ENCODE measurements at regions not wholly inside any gene's neighbourhood (a gene's known extent, or its start where the extent isn't known, plus 50 kb on each side); places are given as distances from the start of the nearest gene placed in this dataset.
"Not testable (repeated sequence)": the region's sequence is repeated elsewhere in the genome, so short reads cannot be mapped to it uniquely, and the experiment has no call there.

DNA sequence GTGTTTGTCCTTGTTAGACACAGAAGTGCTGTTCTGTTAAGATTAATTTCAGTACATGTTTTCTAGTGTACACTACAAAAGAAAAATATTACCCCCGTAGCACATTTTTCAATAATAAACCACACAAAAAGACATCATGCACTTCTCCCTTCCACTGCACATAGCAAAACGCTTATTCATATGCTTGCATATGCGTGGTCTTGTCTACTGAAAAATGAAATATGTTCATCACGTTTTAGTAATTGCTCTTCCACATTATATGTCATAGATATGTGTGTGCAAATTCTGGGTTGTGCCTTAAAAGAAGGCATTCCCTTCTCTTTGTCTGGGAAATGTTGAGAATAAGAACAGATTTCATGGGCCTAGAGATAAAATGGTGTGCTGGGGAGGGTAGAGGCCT lies 353.9 kb downstream of the NSUN3 start:
- no peak for DNase-seq

DNA sequence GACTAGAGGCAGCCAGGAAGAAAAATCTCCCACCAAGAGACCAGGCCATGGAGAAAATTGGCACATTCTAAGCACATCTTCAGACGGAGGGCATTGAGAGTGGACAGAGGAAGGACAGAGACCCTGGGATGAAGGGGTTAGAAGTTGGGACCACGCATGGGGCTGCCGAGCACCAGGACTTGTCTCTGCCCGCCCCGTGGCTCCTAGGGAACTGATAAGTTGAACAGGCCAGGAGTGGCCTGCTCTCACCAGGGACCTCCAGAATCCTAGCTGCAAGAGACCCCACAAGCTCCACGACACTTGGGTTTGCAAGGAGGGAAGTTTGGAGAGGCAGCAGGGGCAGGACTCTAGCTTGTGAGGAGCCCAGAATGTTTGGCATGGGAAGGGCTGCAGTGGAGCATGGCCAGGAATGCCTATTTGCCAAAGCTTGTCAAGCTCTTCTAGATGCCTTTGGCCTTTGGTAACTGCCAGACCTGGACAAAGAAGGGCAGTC lies 355.1 kb downstream of the NSUN3 start:
- DNase-seq = no peak

DNA sequence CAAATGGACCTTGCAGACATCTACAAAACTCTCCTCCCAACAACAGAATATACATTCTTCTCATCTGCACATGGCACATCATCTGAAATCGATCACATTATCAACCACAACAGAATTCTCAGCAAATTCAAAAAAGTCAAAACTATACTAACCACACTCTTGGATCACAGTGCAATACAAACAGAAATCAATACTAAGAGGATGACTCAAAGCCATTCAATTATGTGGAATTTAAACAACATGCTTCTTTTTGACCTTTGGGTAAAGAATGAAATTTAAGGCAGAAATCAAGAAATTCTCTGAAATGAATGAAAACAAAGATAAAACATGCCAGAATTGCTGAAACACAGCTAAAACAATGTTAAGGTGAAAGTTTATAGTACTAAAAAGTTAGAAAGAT lies 358.1 kb downstream of the NSUN3 start:
- no peak for DNase-seq

DNA sequence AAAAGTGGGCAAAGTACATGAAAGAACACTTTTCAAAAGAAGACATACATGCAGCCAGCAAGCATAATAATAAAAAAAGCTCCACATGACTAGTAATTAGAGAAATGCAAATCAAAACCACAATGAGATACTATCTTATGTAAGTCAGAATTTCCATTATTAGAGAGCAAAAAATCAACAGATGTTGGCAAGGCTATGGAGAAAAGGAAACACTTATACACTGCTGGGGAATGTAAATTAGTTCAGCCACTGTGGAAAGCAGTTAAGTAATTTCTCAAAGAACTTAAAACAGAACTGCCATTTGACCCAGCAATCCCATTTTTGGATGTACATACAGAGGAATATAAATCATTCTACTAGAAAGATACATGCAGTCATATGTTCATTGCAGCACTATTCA lies 360.7 kb downstream of the NSUN3 start:
- DNase-seq = no peak

DNA sequence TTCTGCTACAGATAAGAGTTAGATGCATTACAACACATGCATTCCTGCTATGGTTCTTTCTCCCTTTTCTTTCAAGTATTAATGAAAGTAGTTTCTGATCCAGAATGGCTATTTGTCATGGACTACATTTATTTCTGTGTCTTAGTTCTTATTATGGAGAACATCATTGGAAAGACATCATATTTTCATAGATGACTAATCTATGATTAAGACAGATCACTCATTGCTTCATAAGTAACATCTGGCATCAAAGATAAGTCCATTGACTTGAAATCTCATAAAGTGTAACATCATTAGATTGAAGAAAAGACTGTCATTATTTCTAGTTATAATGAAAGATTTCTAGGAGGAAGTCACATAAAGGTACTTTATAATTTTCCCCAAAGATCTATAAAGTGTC lies 366.7 kb downstream of the NSUN3 start:
- no peak for DNase-seq

DNA sequence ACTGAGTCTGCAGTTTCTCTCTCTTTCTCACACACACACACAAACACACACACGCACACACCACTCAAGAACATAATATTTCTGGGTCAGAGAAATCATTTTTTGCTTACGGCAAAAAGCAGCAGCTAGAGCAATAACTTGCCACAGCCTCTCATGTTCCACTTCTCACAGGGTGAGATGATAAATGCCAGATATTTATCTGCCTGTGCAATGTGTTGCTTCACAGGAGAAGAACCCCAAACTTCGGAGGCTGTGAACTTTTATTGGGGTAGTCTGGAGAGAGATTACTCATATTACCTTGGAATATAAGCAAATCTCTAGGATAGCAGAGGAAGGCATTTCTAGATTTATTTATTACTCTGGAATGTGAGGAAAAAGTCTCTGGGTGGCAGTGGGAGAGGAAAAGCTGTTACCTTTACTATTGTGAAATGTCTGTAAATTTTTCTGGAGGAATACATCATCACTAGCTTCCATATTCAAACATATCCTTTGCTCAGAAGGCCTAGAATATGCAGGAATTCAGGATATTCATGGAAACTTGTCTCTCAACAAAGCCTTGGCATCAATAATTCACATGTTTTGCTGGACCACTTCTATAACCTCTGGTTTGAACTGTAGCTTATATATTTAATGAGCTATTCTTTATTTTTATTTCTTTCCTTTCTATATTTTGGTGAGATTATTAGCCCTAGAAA lies 369.2 kb downstream of the NSUN3 start:
- no peak for DNase-seq

DNA sequence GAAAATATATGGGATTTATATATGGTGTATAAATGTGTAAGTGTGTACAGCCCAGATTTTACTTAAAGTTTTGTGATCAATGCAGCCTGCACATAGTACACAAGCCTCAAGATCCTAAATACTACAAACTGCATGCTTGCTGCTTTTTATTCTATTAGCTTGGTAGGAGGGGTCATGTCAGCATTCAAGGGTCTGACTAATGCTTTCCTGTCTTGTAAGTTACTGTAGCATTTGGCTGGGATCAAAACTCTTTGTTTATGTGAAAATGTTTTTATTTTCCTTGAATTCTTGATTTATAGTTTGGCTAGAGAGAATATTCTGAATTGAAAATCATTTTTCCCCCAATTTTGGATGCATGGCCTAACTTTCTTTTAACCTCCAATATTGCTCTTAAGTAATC lies 370.9 kb downstream of the NSUN3 start:
- no peak for DNase-seq

DNA sequence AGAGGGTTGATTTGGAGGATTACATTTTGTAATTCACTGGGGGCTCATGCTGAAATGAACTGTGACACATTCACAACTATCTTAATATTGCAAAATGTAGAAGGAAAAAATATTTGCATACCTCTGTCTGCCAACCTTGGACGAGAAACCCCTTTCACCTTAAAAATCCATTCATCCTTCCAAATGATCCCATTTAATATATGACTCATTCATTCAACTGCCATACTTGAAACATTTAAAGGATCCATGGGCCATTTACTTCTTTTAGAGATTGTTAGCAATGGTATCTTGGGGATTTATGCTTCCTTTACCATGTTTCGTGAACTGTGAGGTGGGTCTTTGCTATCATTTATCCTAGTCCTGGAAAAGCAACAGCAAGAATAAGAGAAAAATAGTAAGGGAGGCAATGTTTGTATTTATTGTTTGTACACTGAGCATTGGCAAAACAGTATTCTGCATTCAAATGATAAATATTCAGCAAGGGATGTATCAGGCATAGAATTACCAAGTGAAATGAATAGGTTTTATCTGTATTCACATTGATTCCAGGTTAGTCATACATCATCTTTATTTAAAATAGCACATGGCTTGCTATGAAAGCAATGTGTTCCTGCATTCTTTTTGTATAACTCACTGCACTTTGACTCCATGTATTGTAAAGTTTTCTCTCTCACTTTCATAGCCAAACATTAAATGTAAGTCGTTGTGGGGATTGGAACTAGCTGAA lies 378.1 kb downstream of the NSUN3 start:
- no peak for DNase-seq

DNA sequence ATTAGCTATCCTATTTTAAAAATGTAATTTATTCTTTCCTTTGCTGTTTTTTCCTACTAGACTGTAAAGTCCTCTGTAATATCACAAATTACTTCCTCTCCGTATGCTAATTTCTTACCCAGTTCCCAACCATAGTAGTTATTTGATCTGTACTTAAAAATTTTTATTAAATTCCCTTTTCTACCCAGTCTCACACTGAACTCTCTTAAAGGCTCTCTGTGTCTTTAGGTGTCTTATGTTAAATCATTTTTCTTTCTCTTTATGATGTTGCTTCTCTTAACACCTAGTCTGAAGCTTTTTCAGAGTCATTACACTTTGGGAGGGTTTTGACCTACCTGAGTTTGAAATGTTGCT lies 378.6 kb downstream of the NSUN3 start:
- no peak for DNase-seq

DNA sequence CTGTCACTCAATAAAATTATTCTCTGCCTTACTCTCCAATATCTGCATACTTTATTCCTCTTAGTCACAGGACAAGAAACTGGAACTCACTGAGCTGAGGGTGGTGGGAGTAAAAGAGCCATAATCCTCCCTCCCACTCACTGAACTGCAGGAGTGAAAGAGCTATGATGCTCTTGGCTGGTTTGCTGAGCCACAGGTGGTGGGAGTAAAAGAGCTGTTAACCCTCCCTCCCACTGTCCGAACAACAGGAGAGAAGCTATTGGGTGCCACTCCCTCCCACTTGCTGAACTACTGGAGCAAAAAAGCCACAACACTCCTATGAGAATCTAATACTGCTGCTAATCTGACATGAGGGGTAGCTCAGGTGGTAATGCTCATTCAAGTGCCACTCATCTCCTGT lies 391.0 kb downstream of the NSUN3 start:
- no peak for DNase-seq

DNA sequence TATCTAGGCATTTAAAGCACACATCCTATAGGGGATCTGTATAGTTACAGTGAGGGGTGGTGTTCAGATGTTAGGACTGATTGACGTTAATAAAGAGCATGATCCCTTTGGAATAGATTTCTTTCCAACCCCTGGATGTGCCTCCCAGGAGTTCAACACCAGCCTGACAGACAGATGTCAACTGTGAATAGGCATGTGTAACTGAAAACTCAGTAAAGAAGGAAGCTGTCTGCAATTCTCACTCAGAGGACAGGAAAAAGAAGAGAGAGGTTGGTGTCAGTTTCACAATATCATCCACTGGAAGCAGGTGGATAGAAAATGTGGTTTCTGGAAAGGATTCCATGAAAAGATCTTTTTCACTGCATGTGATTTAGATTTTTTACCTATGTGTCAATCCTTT lies 396.3 kb downstream of the NSUN3 start:
- DNase-seq = no peak

DNA sequence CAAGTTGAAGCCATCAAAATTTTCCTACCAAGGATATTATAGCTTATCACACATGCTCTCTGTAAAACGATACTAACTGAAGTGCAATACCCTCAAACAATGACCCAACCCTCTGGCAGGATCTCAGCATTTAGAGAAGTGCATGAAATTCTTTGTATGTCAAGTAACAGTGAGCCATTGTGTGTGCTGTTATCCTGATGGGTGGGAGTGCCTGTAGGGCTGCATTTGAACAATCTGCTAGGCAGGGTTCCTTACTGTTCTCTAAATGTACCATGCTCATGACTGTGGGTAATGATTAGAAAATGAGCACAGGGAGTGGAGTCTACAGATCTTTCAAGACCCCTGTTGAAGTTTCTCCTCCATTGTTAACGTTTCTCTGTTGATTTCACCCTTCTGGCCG lies 398.1 kb downstream of the NSUN3 start:
- DNase-seq = no peak

DNA sequence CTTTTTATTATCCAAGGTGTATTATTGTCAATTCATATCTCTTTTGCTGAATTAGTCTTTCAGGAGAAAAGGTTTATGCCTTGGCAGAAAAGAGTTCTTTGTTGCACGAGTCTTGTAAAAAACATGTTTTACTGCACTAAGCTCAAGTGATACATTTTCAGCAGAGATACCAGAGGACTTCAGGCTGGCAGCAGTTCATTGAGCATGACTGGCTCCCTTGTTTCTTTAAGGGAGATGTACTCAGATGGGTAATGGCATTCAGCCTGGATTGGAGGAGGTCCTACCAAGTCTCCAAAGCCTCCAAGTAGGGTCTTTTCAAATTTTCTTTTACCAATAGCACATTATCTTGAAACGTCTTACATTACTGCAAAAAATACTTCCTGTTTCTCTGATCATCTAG lies 400.1 kb downstream of the NSUN3 start:
- DNase-seq = no peak

DNA sequence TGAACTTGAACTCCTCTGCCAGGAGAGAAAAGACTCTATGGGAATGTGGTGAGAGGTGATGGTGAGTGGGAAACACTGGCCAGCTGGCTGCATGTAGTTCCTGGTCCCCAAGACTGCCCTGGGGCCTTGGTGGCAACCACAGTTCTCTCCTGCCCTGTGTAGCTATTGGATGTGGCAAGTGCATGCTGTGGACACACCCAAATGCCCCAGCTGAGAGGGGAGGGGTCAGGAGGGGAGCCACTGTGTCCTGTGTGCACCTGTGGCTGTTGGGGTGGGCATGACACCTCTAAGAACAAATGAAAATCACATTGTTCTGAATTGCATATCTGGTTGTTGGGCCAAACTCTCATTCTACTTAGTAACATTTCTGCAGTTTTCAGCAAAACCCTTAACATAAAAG lies 409.6 kb downstream of the NSUN3 start:
- DNase-seq = no peak

DNA sequence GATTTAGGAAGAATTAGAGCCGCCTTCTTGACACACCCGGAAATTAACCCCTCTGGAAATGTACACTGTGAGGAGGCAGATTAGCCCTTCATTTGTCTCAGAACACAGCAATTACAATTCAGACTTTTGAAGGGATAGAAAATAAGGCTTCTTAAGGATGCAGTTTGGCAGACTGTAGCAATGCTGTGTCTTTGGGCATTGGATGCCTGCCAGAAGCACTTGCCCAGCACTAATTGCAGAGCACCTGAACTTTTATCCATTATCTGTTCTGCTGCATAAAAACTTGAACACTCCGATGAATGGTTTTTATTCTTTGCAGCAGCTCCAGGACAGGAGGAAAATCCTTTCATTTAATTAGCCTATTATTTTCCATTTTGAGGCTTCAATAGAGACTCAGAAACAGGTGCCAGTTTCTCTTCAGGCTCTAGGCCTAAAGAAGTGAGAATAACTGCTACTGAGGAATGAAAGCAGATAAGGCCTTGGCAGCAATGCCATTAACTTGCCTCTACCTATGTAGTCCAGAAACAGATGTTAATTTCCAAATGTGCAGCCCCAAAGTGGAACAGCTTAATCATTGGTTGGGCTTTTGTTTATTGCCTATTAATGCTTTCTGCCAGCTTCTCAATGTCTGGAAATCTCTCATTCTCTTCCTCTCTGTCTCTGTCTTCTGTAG lies 418.5 kb downstream of the NSUN3 start:
- DNase-seq = no peak

DNA sequence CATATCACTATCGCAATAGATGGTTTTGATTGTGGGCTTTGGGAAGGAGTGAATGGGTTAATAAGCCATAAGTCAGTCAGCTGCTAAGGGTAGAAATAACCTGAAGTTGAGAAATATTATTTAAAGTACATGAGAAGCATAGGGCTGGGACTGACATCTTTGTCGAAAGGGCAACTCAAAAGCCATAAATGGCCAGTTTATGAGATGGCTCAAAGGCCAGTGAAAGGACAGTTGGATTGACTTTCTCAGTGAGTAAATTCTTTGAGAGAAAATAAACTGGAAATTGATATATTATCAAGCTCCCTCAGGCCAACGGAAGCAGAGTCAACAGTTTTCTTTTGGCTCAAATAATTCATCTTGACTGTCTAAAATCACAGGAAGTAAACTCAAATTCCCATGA lies 419.8 kb downstream of the NSUN3 start:
- DNase-seq = no peak

DNA sequence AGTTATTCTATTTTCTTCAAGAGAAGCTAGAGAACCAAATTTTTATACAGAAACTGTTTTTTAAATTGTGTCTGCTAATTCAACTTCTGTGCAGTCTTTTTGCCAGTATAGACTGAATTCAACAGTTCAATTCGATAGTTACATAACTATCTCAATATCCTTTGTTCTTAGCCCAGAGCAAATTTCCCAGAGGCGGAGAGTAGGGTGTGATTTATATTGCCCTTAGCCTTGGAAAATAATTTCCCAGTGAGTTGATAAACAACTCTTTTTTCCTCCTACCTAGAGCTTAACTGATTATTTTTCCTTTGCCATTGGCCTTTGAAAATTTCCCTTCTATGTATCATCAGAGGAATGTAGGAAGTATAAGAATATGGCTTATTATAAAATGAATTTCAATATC lies 420.5 kb downstream of the NSUN3 start:
- DNase-seq = no peak

DNA sequence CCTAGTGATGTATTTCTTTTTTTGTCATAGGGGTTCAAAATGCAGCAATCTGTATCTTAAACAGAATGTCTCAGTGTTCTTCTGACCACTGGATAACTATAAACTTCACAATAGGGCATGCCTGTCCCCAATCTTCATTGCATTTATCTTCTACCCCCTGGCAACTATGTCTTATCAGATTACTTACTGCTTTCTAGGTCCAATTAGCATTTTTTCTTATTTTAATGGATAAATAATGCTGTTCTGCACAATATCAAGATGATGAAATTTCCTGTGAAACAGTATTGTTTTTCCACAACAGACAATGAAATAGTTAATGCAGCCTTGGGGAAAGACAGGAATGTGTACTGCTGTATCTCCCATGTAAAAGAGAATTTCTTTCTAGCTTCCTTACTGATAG lies 432.1 kb downstream of the NSUN3 start:
- no peak for DNase-seq

DNA sequence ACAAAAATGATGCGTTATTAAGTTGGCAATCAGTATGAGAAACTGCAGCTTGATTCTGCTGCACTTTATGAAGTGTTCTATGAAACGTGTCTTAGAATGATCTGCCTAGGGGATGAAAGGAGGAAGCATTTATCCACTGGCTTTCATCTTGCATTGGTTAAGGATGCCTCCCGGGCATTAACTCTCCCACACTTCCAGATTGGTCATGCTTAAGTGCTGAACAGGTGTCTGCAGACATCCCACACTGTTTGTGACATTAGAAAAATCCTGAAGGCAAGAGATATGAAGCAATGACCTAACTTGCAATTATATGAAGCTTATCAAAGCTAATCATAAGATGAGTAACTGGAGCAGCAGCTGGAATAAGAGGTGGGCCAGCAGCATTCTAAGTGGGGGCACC lies 437.3 kb downstream of the NSUN3 start:
- DNase-seq = no peak

DNA sequence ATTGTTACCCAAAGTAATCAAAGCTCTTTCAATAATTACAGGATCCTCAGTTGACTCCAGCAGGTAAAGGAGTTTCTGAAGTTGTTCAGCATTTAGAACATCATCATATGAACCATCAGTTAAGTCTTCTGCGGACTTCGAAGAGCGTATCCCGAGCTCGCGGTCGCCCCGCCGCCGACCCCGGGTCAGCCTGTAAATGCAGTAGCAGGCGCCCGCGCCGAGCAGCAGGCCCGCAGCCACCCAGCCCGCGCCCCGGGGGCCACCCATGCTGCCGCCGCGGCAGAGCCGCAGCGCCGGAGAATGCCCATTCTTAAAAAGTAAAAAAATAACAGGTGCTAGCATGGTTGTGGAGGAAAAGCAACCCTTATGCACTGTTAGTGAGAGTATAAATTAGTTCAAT lies 444.5 kb downstream of the NSUN3 start:
- not testable (repeated sequence) for DNase-seq

DNA sequence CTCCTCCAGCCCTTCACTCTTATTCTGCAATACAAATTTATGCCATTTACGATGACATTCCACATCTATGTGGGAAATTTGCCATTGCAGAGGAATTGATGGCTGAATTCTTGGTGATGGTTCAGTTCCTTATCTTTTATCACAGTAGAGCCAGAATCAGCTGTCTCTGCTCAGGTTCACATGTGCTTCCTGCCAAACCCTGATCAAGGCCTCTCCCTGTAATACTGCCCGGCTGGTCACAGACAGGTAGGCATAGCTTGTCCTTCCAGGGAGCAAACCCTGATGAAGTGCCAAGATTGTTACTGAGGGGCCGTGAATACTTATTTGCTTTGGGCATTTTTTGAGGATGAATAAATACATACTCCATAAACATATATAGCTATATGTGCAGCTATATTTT lies 450.0 kb downstream of the NSUN3 start:
- DNase-seq = no peak

DNA sequence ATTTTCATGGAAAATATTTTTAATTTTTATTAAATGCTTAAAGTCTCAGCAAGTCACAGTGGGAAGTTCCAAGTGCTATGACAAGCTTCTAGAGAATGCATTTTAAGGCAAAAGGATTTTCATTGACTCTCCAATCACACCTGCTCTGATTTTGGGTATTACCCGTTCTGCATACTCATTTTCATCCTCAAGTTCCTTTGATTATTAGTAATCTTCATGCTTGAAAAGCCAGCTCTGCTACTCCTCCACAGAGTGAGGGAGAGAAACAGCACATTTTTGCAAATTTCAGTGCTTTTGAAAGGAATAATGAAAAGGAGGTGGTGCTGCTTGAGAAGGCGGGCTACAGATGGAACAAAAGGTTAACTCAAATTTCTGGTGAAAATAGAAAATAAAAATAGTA lies 450.7 kb downstream of the NSUN3 start:
- DNase-seq = no peak

DNA sequence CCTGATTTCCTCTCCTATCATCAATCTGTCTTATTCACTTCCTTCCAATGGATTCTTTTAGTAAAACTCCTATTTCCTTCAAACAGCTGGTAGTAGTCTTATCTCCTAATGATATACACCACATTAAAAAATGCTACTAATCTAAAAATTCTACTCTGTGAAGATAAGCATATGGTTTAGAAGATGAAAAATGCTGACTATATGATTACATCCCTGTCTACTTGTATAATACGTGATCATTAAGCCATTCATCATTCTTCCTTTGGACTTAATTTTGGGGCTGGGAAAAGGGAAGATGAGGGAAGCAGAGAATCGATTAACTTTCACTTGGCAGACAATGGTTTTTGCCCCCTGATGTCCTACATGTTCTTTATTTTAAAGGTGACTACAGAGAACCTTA lies 453.1 kb downstream of the NSUN3 start:
- no peak for DNase-seq

DNA sequence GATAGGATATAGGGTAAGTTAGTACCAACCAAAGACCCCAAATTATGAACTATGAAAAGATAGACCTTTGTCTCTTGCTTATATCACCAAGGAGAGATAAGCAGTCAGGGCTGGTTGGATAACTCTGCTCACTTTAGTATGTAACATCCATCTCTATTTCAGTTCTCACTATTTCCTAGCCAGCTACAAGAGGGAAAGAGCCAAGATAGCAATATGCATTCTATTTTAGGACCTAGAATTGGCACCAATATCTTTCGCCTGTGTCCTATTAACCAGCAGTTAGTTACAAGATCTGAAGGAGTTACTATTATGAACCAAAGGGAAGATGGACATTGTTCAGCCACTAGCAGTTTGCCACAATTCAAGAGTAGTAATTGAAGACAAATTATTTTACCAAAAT lies 457.5 kb downstream of the NSUN3 start:
- DNase-seq = no peak

All from activated CD4-positive, alpha-beta T cell treated with anti-CD3 and anti-CD28 coated beads, Interleukin-2, amount 50 U/mL, for 1 hour (primary cell).